MG63 (cell line): ENCODE measurements at regions not wholly inside any gene's neighbourhood (a gene's known extent, or its start where the extent isn't known, plus 50 kb on each side); places are given as distances from the start of the nearest gene placed in this dataset.
A peak's percentile ranks its signal among the peaks of the same experiment; 100 is the strongest.
"Not testable (repeated sequence)": the region's sequence is repeated elsewhere in the genome, so short reads cannot be mapped to it uniquely, and the experiment has no call there.

Experiments used
- DNase-seq: peaks from one replicate; pipeline ENCODE4 v3.0.0-alpha.2; 2020
- H3K27me3 ChIP-seq: fragments of 250-450 bp; sonication (Bioruptor Pico); 2 replicates; pipeline ENCODE4 v1.5.1; 2020; ENCODE audit warnings: mild to moderate bottlenecking, moderate library complexity
- H3K36me3 ChIP-seq: fragments of 250-450 bp; sonication (Bioruptor Pico); 2 replicates; pipeline ENCODE4 v1.5.1; 2020; ENCODE audit warnings: mild to moderate bottlenecking, moderate library complexity
- H3K4me3 ChIP-seq: fragments of 250-450 bp; sonication (Bioruptor Pico); 2 replicates; pipeline ENCODE4 v1.5.1; 2020; ENCODE audit warnings: mild to moderate bottlenecking, moderate library complexity
- H3K9me3 ChIP-seq: fragments of 250-450 bp; sonication (Bioruptor Pico); 2 replicates; pipeline ENCODE4 v1.5.1; 2020; ENCODE audit warnings: mild to moderate bottlenecking, moderate library complexity

DNA sequence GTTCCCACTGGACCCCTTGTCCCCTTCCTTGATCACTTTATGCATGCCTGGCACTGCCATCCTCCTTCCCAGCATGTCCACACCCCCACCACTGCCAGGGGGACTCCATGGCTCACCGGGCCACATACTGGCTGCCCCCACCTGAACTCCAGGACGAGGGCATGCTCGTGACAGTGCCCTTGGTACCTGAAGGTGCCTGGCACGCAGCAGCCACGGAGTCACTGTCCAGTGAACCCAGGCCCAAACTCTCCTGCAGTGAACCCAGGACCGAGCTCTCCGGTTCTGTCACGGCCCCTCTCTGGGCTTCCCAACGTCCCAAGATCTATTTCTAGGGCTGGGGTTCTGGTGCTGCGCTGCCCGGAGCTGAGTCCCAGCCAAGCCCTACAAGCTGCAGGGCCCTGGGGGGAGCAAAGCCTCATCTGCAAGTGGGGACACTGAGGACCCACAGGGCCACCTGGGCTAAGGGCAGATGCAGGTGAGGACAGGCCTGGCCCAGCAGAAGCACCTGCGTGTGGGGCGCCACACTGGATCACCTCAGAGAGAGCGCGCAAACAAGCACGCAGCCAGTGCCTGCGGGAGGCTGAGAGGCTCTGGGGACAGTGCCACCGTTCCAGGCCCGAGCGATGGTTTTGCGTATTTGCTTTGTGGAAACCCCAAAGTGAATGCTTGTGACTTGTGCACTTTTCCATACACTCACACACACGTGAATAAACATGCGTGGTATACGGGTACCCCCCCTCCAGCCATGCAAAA is 5406.3 kb upstream of the TPTE start:
- H3K36me3 ChIP-seq, H3K4me3 ChIP-seq, H3K27me3 ChIP-seq, DNase-seq, H3K9me3 ChIP-seq: not testable (repeated sequence)

DNA sequence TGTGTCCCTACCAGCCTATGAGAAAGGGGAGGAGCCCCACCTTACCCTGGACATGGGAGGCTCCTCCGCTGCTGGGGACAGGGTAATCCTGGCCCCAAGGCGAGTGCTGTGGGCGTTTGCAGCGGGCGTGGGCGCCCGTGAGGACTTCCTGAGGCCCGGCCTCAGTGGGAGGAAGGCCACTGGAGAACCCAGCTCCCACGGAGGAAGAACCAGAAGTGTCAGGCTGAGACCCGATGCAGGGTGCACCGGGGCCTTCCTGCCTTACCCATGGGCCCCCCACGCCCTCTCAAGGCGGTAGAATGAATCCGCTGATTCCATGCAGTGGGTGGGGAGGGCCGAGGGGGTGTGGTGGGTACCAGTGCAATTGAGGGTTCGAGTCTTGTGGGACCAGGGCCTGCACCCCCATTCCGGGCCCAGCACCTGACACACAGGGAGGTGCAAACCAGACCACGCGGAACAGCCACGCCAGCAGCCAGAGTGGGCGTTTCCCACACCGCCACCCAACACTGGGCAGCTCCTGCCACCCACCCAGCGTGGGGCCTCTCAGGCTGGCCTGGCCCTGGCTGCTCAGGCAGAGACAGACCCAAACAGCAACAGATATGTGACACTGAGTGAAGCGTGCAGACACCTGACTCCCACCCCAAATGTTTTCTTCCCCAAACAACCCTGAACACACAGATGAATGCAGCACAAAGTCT is 5405.6 kb upstream of the TPTE start:
- not testable (repeated sequence) for H3K9me3 ChIP-seq, DNase-seq, H3K36me3 ChIP-seq, H3K4me3 ChIP-seq, H3K27me3 ChIP-seq

DNA sequence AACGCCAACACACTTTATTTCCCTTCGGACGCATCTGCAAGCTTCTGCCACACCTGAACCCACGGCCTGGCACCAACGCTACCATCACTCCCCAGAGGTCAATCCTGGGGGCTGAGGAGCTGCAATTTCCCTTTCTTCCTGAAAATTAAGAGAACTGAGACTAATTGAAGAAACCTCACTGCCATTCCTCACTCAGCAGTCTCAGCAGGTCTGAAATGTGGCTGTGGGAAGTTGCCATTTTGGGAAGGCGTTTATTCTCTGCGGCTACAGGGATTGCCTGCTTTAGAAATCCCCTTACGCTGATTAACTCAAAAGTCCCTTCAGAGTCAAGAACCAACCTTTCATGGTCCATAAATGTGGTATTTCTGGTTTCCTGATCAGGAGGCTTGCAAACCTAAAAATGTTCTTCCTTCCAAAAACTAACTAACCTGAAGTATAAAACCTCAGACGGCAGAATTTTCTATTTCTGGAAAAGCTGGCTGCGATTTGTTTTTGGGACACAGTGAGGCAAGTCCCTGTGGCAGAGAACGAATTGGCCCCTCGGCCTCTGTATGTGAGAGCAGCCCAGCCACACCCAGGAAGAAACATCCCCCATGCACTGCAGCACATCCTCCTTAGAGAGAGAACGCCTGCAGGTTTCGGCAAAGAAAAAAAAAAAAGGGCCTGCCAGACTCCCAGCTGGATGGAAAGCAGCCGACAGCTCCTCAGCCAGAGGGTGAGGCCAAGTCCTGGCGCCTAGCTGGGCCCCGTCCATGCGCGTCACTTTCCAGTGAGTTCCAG is 5404.8 kb upstream of the TPTE start:
- not testable (repeated sequence) for H3K4me3 ChIP-seq, H3K36me3 ChIP-seq, H3K9me3 ChIP-seq, DNase-seq, H3K27me3 ChIP-seq

DNA sequence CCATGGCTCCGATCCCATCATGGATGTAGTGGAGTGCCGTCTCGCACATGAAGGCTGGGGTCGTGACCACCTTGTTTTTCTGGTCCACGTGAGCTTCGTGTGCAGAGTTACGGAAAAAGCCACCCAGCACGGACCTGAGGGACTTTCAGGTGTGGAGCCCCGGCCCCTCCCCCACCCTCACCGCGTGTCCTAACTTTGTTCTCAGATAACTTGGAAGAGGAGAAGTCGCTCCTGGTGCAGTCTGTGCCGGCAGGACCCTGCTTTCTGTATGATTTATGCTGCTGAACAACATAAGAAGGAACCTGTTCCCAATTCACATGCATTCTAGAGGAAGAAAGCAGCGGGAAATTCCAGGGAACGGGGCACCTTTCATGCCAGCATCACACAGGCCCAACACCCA is 5404.2 kb upstream of the TPTE start:
- H3K27me3 ChIP-seq, H3K9me3 ChIP-seq, DNase-seq, H3K4me3 ChIP-seq, H3K36me3 ChIP-seq: not testable (repeated sequence)

DNA sequence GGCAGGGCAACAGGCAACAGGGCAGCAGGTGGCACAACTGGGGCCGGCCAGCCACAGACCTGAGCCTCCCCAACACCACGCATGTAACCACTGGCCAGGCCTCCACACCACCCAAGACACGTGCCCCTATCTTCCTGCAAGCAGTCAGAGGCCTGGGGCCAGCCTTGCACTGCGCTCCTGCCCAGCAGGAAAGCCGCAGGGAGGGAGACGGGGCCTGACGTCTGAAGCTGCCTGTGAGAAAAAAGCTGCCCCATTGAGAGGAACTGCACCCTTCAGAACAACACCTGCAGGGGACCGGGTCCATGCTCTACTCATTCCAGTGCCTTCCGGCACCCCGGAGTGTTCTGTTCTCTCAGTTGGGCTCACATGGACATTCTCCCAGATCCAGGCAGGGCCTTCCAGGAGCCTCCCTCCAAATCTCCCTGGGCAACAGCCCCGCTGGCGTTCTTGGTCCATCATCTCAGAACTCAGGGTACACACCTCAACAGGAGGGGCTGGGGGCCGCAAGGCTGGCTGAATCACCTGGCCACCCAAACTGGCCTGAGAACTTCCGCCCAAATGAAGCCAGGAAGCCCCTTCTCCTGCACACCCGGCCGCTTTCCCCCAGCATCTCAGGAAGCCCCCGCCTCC is 5403.6 kb upstream of the TPTE start:
- H3K4me3 ChIP-seq, H3K36me3 ChIP-seq, H3K9me3 ChIP-seq, H3K27me3 ChIP-seq, DNase-seq: not testable (repeated sequence)

DNA sequence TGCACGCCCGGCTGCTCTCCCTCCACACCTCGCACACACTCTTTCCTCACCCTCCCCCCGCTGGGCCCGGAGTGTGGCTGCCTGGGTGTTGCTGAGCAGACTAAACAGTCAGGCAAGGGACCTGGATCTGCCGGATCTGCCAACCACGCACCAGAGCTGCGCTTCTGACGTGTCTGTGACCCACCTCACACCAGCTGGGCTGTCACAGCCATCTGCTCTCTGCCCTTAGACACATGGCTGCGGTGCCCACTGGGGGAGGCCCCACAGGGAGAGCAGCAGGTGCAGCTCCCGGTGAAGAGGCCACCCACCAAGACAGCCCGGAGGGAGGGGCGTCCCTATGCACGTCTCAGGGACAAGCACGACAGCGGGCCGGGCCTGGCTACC is 5403.1 kb upstream of the TPTE start:
- not testable (repeated sequence) for H3K27me3 ChIP-seq, H3K36me3 ChIP-seq, H3K4me3 ChIP-seq, DNase-seq, H3K9me3 ChIP-seq

DNA sequence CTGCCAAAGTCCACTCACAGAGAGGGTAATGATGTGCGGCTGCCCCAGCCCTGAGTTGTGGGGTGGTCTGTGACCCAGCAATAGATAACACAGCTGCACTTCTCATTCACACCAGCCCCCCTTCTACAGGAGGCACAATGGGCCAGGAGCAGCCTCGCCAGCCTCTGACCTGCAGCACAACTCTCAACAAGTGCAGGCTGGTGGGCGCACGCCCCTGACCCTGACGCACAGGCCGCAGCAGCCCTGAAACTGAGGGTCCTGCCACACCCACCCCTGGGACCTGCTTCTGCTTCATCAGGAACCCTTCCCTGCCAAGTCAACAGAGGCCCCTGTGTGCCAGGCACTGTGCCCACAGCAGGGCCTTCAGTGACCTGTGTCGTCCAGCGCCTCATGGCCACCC is 5402.2 kb upstream of the TPTE start:
- H3K9me3 ChIP-seq, DNase-seq, H3K4me3 ChIP-seq, H3K36me3 ChIP-seq, H3K27me3 ChIP-seq: not testable (repeated sequence)

DNA sequence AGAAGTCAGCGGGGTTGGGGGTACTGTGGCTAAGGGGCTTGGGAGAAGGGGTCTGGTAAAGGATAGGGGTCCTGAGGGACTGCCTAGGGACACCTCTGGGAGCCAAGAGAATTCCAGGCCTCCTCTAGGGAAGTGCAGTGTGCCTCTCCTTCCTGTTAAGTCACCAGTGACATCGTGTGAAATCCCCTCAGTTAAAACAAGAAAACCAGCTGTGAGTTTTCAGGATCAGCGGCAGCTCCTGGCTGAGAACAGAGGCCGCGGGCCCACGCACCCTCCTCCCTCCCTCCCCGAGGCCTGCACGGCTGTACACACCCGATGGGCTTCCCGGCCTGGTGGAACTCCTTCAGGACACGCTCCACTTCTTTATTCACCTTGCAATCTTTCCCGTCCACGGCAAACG is 5400.0 kb upstream of the TPTE start:
- DNase-seq, H3K9me3 ChIP-seq, H3K4me3 ChIP-seq, H3K36me3 ChIP-seq, H3K27me3 ChIP-seq: not testable (repeated sequence)

DNA sequence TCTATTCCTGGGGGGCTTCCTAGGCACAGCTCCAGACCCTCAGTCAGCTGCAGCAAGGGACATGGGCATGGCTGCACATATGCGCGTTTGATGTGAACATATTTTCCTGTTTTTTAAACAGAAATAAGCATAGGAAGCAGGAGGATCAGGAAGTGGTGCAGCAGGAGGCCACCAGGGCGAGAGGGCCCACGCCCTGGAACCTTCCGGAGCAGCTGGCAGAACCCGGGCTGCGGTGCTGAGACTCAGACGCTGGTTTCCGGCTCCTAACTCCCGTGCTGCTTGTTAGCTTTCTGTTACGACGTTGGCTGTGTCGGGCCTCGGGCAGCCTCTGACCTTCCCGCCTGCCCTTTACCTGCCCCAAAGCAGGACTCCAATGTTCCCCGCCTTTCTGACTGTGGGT is 5399.5 kb upstream of the TPTE start:
- DNase-seq, H3K27me3 ChIP-seq, H3K36me3 ChIP-seq, H3K9me3 ChIP-seq, H3K4me3 ChIP-seq: not testable (repeated sequence)

DNA sequence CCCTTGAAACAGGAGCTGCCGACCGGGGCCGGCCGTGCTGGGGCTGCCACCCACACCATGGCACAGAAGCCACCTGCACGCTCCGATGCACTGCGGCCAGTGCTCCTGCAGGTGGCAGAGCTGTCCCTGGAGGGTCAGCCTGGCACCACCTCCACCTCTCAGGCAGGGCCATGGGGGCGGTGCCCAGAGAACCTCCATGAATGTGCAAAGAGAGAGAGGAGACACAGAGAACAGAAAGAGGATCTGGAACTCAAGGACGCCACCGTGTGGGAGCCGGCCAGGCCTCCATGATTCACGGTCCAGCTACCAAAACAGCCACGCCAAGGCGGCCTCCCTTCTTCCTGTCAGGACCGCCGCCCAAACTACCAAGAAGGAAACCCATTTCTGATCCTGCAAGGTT is 5397.7 kb upstream of the TPTE start:
- peak; percentile 70 for DNase-seq
- H3K9me3 ChIP-seq: not testable (repeated sequence)

DNA sequence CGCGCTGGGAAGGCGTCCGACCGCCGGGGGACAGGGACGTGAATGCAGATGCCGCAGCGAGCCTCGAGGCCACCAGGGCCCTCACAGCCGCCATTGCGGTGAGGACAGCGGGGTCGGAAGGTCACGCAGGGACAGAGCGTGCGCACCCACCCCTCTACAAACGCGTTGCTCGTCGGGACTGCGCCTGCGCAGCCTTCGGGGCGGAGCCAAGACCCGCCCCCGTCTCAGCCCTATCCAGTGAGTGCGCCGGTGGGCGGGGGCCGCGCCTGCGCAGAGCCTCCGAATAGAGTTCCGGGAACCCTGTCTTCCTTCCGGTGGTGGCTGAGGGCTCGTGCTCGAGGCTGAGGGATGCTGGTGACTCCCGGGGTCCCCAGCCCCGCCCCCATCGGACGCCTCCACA is 5393.1 kb upstream of the TPTE start:
- not testable (repeated sequence) for H3K9me3 ChIP-seq, H3K4me3 ChIP-seq, H3K36me3 ChIP-seq, H3K27me3 ChIP-seq
- peak; percentile 94 for DNase-seq

More for the DNA sequence above, 5397.7 kb upstream of the TPTE start:
- H3K27me3 ChIP-seq, H3K4me3 ChIP-seq, H3K36me3 ChIP-seq: not testable (repeated sequence)

DNA sequence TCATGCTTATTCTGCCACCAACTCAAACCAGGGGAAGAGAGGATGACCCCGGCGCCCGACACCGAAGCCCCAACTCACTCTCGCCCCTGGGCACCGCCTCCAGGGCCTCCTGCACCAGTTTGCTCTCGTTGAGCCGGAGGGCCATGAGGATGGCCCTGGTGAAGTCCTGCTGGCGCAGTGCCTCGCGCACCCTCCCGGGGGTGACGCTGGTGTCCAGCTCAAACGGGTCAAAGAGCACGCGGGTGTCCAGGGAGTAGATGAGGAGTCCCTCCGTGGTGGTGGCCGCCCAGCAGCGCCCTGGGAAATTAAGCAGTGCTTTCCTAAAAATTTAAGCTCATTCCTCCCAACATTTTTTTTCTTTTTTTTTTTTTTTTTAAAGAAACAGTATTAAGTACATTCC is 5387.6 kb upstream of the TPTE start:
- not testable (repeated sequence) for H3K36me3 ChIP-seq, H3K9me3 ChIP-seq, DNase-seq, H3K4me3 ChIP-seq, H3K27me3 ChIP-seq

DNA sequence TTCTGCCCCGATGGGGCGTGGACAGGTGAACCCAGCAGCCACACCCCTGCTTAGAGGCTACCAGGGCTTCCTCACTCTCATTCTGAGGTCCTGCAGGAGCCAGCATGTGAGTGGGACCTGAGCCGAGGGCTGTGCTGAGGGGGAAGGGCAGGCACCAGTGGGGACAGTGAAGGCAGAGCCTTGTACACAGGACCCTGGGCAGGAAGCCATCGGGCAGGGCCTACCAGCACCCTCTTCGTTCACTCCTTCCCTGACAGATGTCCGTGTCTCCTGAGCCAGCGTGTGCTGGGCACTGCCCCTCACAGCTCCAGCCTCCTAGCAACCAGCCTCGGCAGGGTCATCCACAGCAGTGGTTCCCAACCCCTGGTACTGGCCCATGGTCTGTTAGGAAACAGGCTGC is 5385.0 kb upstream of the TPTE start:
- H3K27me3 ChIP-seq, H3K4me3 ChIP-seq, H3K36me3 ChIP-seq, H3K9me3 ChIP-seq, DNase-seq: not testable (repeated sequence)

DNA sequence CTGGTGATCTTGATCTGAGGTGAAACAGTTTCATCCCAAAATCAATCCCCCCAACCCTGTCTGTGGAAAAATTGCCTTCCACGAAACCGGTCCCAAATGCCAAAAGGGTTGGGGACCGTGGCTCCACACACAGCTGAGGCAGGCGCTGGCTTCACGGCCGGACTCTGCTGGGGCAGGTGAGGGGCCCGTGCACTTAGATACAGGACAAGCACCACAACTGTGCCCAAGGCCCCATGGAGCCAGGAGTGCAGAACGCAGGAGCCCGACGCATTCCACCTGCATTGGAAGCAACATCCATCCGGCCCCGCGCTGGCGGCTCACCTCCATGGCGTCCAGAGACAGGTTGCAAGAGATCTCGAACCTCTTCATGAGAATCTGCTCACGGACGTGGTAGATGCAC is 5384.4 kb upstream of the TPTE start:
- H3K4me3 ChIP-seq, H3K27me3 ChIP-seq, H3K36me3 ChIP-seq: not testable (repeated sequence)

DNA sequence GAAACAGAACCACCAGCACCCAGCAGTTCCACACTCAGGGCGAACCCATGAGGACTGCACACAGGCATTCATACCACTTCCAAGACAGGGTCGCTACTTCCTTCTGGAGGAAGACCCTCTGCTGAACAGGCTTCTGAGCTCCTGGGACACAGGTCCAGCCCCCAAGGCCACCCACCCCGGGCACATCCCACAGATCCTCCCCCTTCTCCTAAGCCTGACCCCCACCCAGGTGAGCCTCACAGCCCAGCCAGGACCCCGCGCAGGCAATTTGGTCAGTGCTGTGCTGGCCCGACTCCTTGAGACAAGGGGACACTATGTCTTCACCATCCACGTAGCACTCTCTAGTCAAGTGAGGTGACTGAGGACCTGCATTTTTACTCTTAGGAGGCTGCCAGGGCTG is 5382.7 kb upstream of the TPTE start:
- not testable (repeated sequence) for H3K36me3 ChIP-seq, H3K9me3 ChIP-seq, H3K27me3 ChIP-seq, H3K4me3 ChIP-seq, DNase-seq

More for the DNA sequence above, 5384.4 kb upstream of the TPTE start:
- DNase-seq, H3K9me3 ChIP-seq: not testable (repeated sequence)

DNA sequence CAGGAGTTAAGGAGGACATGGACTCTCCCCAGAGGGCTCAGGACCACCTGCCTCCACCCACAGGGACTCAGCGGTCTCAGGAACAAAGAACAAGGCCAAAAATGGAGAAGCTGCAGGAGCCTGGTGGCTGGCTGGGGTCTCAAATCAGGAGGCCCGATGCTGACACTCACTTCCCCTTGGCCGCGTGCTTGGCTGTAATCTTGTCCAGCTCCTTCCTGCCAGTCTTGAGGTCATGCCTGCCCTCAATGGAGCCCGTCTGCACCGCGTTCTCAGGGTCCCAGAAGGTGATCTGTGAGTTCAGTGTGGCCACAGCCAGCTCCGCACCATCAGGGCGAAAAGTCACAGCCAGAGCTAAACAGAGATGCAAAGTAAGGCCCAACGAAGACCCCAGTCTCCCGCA is 5381.9 kb upstream of the TPTE start:
- not testable (repeated sequence) for DNase-seq, H3K27me3 ChIP-seq, H3K9me3 ChIP-seq, H3K36me3 ChIP-seq, H3K4me3 ChIP-seq

DNA sequence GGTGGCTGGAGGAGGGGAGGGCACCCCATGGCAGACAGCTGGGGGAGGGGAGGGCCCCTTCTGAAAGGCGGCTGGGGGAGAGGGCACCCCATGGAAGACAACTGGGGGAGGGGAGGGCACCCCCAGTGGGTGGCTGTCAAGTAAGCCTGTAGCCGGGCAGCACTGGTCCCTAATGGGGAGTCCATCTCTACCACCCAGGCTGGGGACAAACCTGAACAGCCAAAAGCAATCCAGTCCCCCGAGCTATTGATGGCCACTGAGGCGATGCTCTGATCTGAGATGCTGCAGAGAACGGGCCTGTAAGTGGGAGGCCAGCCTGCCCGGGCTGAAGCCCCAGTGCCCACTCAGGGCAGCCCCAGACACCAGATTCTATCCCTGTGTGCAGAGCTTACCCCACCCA is 5378.4 kb upstream of the TPTE start:
- not testable (repeated sequence) for H3K36me3 ChIP-seq, H3K9me3 ChIP-seq, DNase-seq, H3K27me3 ChIP-seq, H3K4me3 ChIP-seq
